HEK293 (cell line): ENCODE measurements at regions not wholly inside any gene's neighbourhood (a gene's known extent, or its start where the extent isn't known, plus 50 kb on each side); places are given as distances from the start of the nearest gene placed in this dataset.

Experiments used
- CTCF ChIA-PET: fragments of 350-600 bp; formaldehyde crosslinking; extraction: SDS; loops from one replicate; lab custom pipeline; 2021; ENCODE audit warnings: antibody characterized with exemption; lab: Yijun Ruan, JAX
- POLR2A ChIA-PET: fragments of 300-600 bp; formaldehyde crosslinking; extraction: SDS; loops from one replicate; lab custom pipeline; 2020; ENCODE audit warnings: antibody characterized with exemption, inconsistent platforms; lab: Yijun Ruan, JAX
- H3K27ac ChIP-seq: fragments of 200-500 bp; sonication (Bioruptor generic); 2 replicates; pipeline ENCODE4 v1.5.1; 2014; ENCODE audit warnings: low read depth, low read length, control low read depth, inconsistent platforms; ENCODE audit errors: extremely low read depth
- H3K36me3 ChIP-seq, 2 experiments: fragments of 200-500 bp in 1 of 2; sonication (Bioruptor generic) in 1 of 2; 1 replicate in 1 of 2; 2 replicates in 1 of 2; pipeline ENCODE4 v1.5.1; 2014 to 2017; ENCODE audit warnings: inconsistent platforms in 2 of 2, low read length in 2 of 2; ENCODE audit not compliant: control insufficient read depth in 2 of 2, insufficient read depth in 1 of 2
- H3K4me1 ChIP-seq: fragments of 200-500 bp; sonication (Bioruptor generic); 2 replicates; pipeline ENCODE4 v1.5.1; 2014; ENCODE audit warnings: mild to moderate bottlenecking, low read length, inconsistent platforms; ENCODE audit not compliant: control insufficient read depth, insufficient read depth
- H3K4me3 ChIP-seq: 2 replicates; pipeline ENCODE4 v1.5.1; 2011; ENCODE audit warnings: low read depth, mild to moderate bottlenecking, control low read depth, low read length, moderate library complexity
- H3K9me3 ChIP-seq: fragments of 200-500 bp; sonication (Bioruptor generic); 2 replicates; pipeline ENCODE4 v1.5.1; 2014; ENCODE audit warnings: low read depth, low read length, inconsistent platforms; ENCODE audit not compliant: control insufficient read depth, insufficient read depth
- EGR2 ChIP-seq: fragments of 450-650 bp; formaldehyde crosslinking; IDR thresholded peaks from 2 replicates; pipeline ENCODE4 v1.5.1; 2016; ENCODE audit warnings: low read depth, missing biosample characterization, missing genetic modification characterization
- GLIS2 ChIP-seq: fragments of 450-650 bp; formaldehyde crosslinking; IDR thresholded peaks from 2 replicates; pipeline ENCODE4 v1.5.1; 2016; ENCODE audit warnings: missing biosample characterization, missing genetic modification characterization
- HOXD13 ChIP-seq: sonication (generic); formaldehyde crosslinking; IDR thresholded peaks from 2 replicates; pipeline ENCODE4 v1.8.0; 2022; ENCODE audit warnings: missing genetic modification reagents, borderline replicate concordance
- KLF10 ChIP-seq: fragments of 450-650 bp; IDR thresholded peaks from 2 replicates; pipeline ENCODE4 v1.5.1; 2018; ENCODE audit warnings: missing biosample characterization, mild to moderate bottlenecking, missing genetic modification characterization
- REPIN1 ChIP-seq: fragments of 450-650 bp; formaldehyde crosslinking; IDR thresholded peaks from 2 replicates; pipeline ENCODE4 v1.5.1; 2017; ENCODE audit warnings: missing biosample characterization, missing genetic modification characterization, low read depth
- SCRT1 ChIP-seq: fragments of 450-650 bp; formaldehyde crosslinking; IDR thresholded peaks from 2 replicates; pipeline ENCODE4 v1.5.1; 2016; ENCODE audit warnings: missing biosample characterization, missing genetic modification characterization, borderline replicate concordance
- ZFHX2 ChIP-seq: fragments of 450-650 bp; formaldehyde crosslinking; conservative IDR thresholded peaks from 2 replicates; pipeline ENCODE4 v1.5.1; 2016; ENCODE audit warnings: missing biosample characterization, missing genetic modification characterization
- ZIC2 ChIP-seq: fragments of 450-650 bp; formaldehyde crosslinking; IDR thresholded peaks from 2 replicates; pipeline ENCODE4 v1.5.1; 2016; ENCODE audit warnings: missing biosample characterization, missing genetic modification characterization
- ZNF138 ChIP-seq: fragments of 450-650 bp; formaldehyde crosslinking; IDR thresholded peaks from 2 replicates; pipeline ENCODE4 v1.5.1; 2016; ENCODE audit warnings: missing biosample characterization, missing genetic modification characterization, borderline replicate concordance
- ZNF211 ChIP-seq: fragments of 450-650 bp; formaldehyde crosslinking; IDR thresholded peaks from 2 replicates; pipeline ENCODE4 v1.5.1; 2016; ENCODE audit warnings: low read depth, missing biosample characterization, missing genetic modification characterization
- ZNF248 ChIP-seq: fragments of 450-650 bp; formaldehyde crosslinking; IDR thresholded peaks from 2 replicates; pipeline ENCODE4 v1.5.1; 2017; ENCODE audit warnings: missing biosample characterization, missing genetic modification characterization
- ZNF274 ChIP-seq, 2 experiments: fragments of 200-500 bp in 1 of 2; fragments of 450-650 bp in 1 of 2; sonication (Bioruptor generic) in 1 of 2; formaldehyde crosslinking in 1 of 2; IDR thresholded peaks; 2 replicates each; pipeline versions ENCODE4 v1.5.1 to v1.6.1; 2014 to 2016; ENCODE audit warnings: borderline replicate concordance in 1 of 2, inconsistent platforms in 1 of 2, low read length in 1 of 2, missing biosample characterization in 1 of 2, missing genetic modification characterization in 1 of 2
- ZNF366 ChIP-seq: fragments of 450-650 bp; formaldehyde crosslinking; conservative IDR thresholded peaks from 2 replicates; pipeline ENCODE4 v1.5.1; 2016; ENCODE audit warnings: missing biosample characterization, missing genetic modification characterization
- ZNF561 ChIP-seq: fragments of 450-650 bp; IDR thresholded peaks from 2 replicates; pipeline ENCODE4 v1.5.1; 2018; ENCODE audit warnings: missing biosample characterization, missing genetic modification characterization, borderline replicate concordance
- ZNF670 ChIP-seq: fragments of 450-650 bp; formaldehyde crosslinking; IDR thresholded peaks from 2 replicates; pipeline ENCODE4 v1.5.1; 2016; ENCODE audit warnings: missing biosample characterization, missing genetic modification characterization, low read depth
- ZNF791 ChIP-seq: fragments of 450-650 bp; formaldehyde crosslinking; IDR thresholded peaks from 2 replicates; pipeline ENCODE4 v1.5.1; 2016; ENCODE audit warnings: missing biosample characterization, missing genetic modification characterization
- ZNF843 ChIP-seq: fragments of 450-650 bp; formaldehyde crosslinking; IDR thresholded peaks from 2 replicates; pipeline ENCODE4 v1.5.1; 2016; ENCODE audit warnings: missing biosample characterization, missing genetic modification characterization
- ZSCAN16 ChIP-seq: fragments of 450-650 bp; formaldehyde crosslinking; IDR thresholded peaks from 2 replicates; pipeline ENCODE4 v1.5.1; 2016; ENCODE audit warnings: missing biosample characterization, missing genetic modification characterization
- TF ChIP-seq, protein P1 (sequence below): fragments of 450-650 bp; formaldehyde crosslinking; IDR thresholded peaks from 2 replicates; pipeline ENCODE4 v1.5.1; 2016; ENCODE audit warnings: missing biosample characterization, missing genetic modification characterization
- TF ChIP-seq, protein P2 (sequence below): fragments of 450-650 bp; formaldehyde crosslinking; IDR thresholded peaks from 2 replicates; pipeline ENCODE4 v1.5.1; 2016; ENCODE audit warnings: missing biosample characterization, missing genetic modification characterization
- TF ChIP-seq, protein P3 (sequence below): fragments of 450-650 bp; formaldehyde crosslinking; IDR thresholded peaks from 2 replicates; pipeline ENCODE4 v1.5.1; 2017; ENCODE audit warnings: missing biosample characterization, missing genetic modification characterization
- TF ChIP-seq, protein P4 (sequence below): fragments of 450-650 bp; formaldehyde crosslinking; IDR thresholded peaks from 2 replicates; pipeline ENCODE4 v1.5.1; 2016; ENCODE audit warnings: missing biosample characterization, missing genetic modification characterization, borderline replicate concordance

DNA sequence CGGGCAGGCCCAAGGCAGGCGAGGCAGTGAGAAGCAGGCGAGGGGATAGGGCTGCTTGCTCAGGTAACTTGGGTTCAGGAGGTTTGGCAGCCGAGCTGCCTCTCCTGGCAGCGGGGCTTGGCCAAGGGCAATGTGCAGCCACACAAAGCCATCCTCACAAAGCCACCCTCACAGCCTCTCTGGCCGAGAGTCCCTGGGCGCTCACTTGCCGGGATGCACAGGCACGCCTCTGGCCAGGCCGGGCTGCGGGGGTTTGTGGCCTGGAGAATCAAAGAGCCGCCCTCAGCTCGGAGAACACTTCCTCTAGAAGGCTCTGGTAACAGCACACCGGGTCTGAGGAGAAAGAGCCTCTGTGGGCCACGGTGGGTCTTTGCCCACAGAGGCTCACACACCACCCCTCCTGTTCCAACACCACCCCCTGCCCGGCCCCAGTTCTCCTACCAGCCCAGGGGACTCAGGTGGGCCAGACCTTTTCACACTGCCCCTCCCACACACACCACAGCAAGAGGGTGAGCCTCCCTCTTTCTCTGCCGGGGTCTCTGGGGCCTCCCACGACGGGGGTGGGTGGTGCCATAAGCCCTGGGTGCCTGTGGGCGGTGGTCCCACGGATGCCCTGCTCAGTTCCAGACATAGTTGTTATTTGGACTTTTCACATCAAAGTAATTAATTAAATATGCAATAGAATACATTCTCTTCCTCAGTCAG, 186.9 kb downstream of the ZFP36L2 start:
- Histone ChIP-seq H3K9me3 (no peaks in the 10 kb centered on the region), H3K27ac (no peak overlapping the region), H3K4me1 (0 out of 2 replicates have a peak, but pooled peaks cover 3% of the 10 kb centered on the region)
- CTCF ChIA-PET, result no interaction called here
- TF ChIP-seq EGR2, result peak; percentile 66
- TF ChIP-seq ZFHX2 (tag by site-specific recombination), result peak; percentile 68
- no peak for TF ChIP-seq ZNF248 (tag by site-specific recombination)
- TF ChIP-seq, all 188 proteins: peak for 2
- no peaks in the 10 kb centered on the region for H3K36me3 ChIP-seq
- POLR2A ChIA-PET, result no interaction called here
- H3K4me3 ChIP-seq, result no peak overlapping the region

DNA sequence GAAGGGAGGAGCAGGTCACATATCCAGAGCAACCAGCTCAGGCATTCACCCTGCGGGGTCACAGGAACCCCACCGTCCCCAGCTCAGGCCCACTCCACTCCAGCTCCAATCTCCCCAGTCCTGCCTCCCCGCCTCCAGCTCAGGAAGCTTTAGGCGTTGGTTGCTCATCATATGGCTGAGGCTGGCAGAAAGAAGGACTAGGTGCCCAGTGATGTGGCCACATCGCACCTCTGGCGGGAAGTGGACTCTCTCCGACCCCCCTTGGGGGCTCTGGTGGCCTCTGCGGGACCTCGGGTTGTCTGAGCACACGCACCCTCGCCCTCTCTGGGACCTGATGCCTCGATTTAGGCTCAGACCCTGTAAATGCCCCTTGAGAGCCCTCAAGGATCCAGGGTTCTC, 187.7 kb downstream of the ZFP36L2 start:
- Histone ChIP-seq H3K4me1 (0 out of 2 replicates have a peak, but pooled peaks cover 3% of the 10 kb centered on the region), H3K27ac (no peak overlapping the region), H3K4me3 (no peak overlapping the region), H3K36me3 (no peaks in the 10 kb centered on the region), H3K9me3 (no peaks in the 10 kb centered on the region)
- TF ChIP-seq ZNF274 (IDR thresholded peaks at IDR 0.05; ENCODE audit: low read length) (no peak), ZNF274 (tag by site-specific recombination; IDR thresholded peaks at IDR 0.05; ENCODE audit: borderline replicate concordance) (no peak), ZNF366 (no peak), ZNF138 (tag by site-specific recombination) (no peak), ZNF561 (tag by site-specific recombination) (no peak), GLIS2 (tag by site-specific recombination) (no peak), SCRT1 (no peak)
- TF ChIP-seq, protein P1, sequence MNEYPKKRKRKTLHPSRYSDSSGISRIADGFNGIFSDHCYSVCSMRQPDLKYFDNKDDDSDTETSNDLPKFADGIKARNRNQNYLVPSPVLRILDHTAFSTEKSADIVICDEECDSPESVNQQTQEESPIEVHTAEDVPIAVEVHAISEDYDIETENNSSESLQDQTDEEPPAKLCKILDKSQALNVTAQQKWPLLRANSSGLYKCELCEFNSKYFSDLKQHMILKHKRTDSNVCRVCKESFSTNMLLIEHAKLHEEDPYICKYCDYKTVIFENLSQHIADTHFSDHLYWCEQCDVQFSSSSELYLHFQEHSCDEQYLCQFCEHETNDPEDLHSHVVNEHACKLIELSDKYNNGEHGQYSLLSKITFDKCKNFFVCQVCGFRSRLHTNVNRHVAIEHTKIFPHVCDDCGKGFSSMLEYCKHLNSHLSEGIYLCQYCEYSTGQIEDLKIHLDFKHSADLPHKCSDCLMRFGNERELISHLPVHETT (tag by site-specific recombination), result no peak
- TF ChIP-seq, protein P2, sequence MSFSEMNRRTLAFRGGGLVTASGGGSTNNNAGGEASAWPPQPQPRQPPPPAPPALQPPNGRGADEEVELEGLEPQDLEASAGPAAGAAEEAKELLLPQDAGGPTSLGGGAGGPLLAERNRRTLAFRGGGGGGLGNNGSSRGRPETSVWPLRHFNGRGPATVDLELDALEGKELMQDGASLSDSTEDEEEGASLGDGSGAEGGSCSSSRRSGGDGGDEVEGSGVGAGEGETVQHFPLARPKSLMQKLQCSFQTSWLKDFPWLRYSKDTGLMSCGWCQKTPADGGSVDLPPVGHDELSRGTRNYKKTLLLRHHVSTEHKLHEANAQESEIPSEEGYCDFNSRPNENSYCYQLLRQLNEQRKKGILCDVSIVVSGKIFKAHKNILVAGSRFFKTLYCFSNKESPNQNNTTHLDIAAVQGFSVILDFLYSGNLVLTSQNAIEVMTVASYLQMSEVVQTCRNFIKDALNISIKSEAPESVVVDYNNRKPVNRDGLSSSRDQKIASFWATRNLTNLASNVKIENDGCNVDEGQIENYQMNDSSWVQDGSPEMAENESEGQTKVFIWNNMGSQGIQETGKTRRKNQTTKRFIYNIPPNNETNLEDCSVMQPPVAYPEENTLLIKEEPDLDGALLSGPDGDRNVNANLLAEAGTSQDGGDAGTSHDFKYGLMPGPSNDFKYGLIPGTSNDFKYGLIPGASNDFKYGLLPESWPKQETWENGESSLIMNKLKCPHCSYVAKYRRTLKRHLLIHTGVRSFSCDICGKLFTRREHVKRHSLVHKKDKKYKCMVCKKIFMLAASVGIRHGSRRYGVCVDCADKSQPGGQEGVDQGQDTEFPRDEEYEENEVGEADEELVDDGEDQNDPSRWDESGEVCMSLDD (tag by site-specific recombination), result no peak
- CTCF ChIA-PET, result interaction anchor here (0.5 to 1.0 kb wide), 2 partner anchors 10 to 191 kb away, joined by 3 read pairs; no protein-coding TSS in a partner anchor
- POLR2A ChIA-PET, result no interaction called here

DNA sequence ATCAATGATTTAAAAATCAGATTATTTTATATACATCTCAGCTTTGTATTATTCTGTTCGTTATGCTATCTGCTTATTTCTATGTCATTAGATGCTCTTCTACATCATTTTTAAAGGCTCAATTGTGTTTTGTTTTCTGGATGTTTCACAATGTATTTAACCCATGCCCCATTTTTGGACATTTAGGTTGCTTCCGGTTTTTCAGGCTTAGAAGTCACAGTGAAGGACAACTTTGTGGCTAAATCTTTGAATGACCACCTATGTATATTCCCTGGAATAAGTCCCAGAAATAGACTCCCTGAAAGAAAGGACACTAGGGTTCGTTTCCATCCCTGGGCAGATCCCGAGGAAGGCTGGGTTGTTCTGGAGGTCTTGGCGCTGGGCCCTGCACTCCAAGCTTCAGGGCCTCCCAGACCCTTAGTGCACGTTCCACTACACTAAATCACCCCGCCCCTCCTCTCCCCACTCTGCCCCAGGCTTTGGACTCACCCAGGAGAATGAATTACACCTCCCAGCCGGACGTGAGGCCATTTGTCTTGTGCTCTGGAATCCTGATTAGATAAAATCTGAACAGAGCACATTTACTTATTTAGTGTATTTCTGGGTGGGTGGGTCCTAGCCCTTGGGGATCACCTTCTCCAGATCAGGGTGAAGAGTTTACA, 188.2 kb downstream of the ZFP36L2 start:
- H3K4me1 ChIP-seq, result 0 out of 2 replicates have a peak, but pooled peaks cover 3% of the 10 kb centered on the region
- ChIA-PET POLR2A (no interaction called here), CTCF (interaction anchor here (0.5 to 1.0 kb wide), 2 partner anchors 9 to 191 kb away, joined by 3 read pairs; no protein-coding TSS in a partner anchor)
- H3K9me3 ChIP-seq, result no peaks in the 10 kb centered on the region
- no peak overlapping the region for H3K27ac ChIP-seq
- H3K36me3 ChIP-seq, result no peaks in the 10 kb centered on the region
- no peak overlapping the region for H3K4me3 ChIP-seq
- no peak for TF ChIP-seq ZNF843 (tag by site-specific recombination)
- no peak for TF ChIP-seq HOXD13
- TF ChIP-seq KLF10, result no peak
- TF ChIP-seq, protein P3, sequence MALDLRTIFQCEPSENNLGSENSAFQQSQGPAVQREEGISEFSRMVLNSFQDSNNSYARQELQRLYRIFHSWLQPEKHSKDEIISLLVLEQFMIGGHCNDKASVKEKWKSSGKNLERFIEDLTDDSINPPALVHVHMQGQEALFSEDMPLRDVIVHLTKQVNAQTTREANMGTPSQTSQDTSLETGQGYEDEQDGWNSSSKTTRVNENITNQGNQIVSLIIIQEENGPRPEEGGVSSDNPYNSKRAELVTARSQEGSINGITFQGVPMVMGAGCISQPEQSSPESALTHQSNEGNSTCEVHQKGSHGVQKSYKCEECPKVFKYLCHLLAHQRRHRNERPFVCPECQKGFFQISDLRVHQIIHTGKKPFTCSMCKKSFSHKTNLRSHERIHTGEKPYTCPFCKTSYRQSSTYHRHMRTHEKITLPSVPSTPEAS (tag by site-specific recombination), result no peak
- TF ChIP-seq ZNF791, result no peak
- no peak for TF ChIP-seq ZSCAN16
- TF ChIP-seq REPIN1, result no peak
- TF ChIP-seq ZNF211, result no peak
- TF ChIP-seq, protein P4, sequence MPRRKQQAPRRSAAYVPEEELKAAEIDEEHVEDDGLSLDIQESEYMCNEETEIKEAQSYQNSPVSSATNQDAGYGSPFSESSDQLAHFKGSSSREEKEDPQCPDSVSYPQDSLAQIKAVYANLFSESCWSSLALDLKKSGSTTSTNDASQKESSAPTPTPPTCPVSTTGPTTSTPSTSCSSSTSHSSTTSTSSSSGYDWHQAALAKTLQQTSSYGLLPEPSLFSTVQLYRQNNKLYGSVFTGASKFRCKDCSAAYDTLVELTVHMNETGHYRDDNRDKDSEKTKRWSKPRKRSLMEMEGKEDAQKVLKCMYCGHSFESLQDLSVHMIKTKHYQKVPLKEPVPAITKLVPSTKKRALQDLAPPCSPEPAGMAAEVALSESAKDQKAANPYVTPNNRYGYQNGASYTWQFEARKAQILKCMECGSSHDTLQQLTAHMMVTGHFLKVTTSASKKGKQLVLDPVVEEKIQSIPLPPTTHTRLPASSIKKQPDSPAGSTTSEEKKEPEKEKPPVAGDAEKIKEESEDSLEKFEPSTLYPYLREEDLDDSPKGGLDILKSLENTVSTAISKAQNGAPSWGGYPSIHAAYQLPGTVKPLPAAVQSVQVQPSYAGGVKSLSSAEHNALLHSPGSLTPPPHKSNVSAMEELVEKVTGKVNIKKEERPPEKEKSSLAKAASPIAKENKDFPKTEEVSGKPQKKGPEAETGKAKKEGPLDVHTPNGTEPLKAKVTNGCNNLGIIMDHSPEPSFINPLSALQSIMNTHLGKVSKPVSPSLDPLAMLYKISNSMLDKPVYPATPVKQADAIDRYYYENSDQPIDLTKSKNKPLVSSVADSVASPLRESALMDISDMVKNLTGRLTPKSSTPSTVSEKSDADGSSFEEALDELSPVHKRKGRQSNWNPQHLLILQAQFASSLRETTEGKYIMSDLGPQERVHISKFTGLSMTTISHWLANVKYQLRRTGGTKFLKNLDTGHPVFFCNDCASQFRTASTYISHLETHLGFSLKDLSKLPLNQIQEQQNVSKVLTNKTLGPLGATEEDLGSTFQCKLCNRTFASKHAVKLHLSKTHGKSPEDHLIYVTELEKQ (tag by site-specific recombination), result no peak
- TF ChIP-seq ZIC2, result no peak
- no peak for TF ChIP-seq ZNF670 (tag by site-specific recombination)
